ENCODE measurements at regions not wholly inside any gene's neighbourhood (a gene's known extent, or its start where the extent isn't known, plus 50 kb on each side); places are given as distances from the start of the nearest gene placed in this dataset.

GRCh38 chr7:89914711-89915110, 239.6 kb upstream of the STEAP1 start:
- no peak for ATAC-seq
- WGBS (ENCODE audit: insufficient coverage, low coverage, missing lambda C conversion rate) = 0% methylated on average over 2 of the region's 2 CpGs
- TF ChIP-seq, protein P1, sequence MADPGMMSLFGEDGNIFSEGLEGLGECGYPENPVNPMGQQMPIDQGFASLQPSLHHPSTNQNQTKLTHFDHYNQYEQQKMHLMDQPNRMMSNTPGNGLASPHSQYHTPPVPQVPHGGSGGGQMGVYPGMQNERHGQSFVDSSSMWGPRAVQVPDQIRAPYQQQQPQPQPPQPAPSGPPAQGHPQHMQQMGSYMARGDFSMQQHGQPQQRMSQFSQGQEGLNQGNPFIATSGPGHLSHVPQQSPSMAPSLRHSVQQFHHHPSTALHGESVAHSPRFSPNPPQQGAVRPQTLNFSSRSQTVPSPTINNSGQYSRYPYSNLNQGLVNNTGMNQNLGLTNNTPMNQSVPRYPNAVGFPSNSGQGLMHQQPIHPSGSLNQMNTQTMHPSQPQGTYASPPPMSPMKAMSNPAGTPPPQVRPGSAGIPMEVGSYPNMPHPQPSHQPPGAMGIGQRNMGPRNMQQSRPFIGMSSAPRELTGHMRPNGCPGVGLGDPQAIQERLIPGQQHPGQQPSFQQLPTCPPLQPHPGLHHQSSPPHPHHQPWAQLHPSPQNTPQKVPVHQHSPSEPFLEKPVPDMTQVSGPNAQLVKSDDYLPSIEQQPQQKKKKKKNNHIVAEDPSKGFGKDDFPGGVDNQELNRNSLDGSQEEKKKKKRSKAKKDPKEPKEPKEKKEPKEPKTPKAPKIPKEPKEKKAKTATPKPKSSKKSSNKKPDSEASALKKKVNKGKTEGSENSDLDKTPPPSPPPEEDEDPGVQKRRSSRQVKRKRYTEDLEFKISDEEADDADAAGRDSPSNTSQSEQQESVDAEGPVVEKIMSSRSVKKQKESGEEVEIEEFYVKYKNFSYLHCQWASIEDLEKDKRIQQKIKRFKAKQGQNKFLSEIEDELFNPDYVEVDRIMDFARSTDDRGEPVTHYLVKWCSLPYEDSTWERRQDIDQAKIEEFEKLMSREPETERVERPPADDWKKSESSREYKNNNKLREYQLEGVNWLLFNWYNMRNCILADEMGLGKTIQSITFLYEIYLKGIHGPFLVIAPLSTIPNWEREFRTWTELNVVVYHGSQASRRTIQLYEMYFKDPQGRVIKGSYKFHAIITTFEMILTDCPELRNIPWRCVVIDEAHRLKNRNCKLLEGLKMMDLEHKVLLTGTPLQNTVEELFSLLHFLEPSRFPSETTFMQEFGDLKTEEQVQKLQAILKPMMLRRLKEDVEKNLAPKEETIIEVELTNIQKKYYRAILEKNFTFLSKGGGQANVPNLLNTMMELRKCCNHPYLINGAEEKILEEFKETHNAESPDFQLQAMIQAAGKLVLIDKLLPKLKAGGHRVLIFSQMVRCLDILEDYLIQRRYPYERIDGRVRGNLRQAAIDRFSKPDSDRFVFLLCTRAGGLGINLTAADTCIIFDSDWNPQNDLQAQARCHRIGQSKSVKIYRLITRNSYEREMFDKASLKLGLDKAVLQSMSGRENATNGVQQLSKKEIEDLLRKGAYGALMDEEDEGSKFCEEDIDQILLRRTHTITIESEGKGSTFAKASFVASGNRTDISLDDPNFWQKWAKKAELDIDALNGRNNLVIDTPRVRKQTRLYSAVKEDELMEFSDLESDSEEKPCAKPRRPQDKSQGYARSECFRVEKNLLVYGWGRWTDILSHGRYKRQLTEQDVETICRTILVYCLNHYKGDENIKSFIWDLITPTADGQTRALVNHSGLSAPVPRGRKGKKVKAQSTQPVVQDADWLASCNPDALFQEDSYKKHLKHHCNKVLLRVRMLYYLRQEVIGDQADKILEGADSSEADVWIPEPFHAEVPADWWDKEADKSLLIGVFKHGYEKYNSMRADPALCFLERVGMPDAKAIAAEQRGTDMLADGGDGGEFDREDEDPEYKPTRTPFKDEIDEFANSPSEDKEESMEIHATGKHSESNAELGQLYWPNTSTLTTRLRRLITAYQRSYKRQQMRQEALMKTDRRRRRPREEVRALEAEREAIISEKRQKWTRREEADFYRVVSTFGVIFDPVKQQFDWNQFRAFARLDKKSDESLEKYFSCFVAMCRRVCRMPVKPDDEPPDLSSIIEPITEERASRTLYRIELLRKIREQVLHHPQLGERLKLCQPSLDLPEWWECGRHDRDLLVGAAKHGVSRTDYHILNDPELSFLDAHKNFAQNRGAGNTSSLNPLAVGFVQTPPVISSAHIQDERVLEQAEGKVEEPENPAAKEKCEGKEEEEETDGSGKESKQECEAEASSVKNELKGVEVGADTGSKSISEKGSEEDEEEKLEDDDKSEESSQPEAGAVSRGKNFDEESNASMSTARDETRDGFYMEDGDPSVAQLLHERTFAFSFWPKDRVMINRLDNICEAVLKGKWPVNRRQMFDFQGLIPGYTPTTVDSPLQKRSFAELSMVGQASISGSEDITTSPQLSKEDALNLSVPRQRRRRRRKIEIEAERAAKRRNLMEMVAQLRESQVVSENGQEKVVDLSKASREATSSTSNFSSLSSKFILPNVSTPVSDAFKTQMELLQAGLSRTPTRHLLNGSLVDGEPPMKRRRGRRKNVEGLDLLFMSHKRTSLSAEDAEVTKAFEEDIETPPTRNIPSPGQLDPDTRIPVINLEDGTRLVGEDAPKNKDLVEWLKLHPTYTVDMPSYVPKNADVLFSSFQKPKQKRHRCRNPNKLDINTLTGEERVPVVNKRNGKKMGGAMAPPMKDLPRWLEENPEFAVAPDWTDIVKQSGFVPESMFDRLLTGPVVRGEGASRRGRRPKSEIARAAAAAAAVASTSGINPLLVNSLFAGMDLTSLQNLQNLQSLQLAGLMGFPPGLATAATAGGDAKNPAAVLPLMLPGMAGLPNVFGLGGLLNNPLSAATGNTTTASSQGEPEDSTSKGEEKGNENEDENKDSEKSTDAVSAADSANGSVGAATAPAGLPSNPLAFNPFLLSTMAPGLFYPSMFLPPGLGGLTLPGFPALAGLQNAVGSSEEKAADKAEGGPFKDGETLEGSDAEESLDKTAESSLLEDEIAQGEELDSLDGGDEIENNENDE (IDR thresholded peaks at IDR 0.05; ENCODE audit: low read depth, low read length) = no peak
- no peak for TF ChIP-seq ZNF224 (CRISPR knock-in tag; IDR thresholded peaks at IDR 0.05)
- no peak for TF ChIP-seq SMAD2 (IDR thresholded peaks at IDR 0.05; ENCODE audit: low read depth, low read length)
- TF ChIP-seq, protein P2, sequence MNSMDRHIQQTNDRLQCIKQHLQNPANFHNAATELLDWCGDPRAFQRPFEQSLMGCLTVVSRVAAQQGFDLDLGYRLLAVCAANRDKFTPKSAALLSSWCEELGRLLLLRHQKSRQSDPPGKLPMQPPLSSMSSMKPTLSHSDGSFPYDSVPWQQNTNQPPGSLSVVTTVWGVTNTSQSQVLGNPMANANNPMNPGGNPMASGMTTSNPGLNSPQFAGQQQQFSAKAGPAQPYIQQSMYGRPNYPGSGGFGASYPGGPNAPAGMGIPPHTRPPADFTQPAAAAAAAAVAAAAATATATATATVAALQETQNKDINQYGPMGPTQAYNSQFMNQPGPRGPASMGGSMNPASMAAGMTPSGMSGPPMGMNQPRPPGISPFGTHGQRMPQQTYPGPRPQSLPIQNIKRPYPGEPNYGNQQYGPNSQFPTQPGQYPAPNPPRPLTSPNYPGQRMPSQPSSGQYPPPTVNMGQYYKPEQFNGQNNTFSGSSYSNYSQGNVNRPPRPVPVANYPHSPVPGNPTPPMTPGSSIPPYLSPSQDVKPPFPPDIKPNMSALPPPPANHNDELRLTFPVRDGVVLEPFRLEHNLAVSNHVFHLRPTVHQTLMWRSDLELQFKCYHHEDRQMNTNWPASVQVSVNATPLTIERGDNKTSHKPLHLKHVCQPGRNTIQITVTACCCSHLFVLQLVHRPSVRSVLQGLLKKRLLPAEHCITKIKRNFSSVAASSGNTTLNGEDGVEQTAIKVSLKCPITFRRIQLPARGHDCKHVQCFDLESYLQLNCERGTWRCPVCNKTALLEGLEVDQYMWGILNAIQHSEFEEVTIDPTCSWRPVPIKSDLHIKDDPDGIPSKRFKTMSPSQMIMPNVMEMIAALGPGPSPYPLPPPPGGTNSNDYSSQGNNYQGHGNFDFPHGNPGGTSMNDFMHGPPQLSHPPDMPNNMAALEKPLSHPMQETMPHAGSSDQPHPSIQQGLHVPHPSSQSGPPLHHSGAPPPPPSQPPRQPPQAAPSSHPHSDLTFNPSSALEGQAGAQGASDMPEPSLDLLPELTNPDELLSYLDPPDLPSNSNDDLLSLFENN (IDR thresholded peaks at IDR 0.05; ENCODE audit: low read depth in 2 of 2, low read length in 2 of 2) = no peak
- TF ChIP-seq HNRNPLL (IDR thresholded peaks at IDR 0.05; ENCODE audit: low read depth, low read length, poor library complexity, severe bottlenecking) = no peak

More at GRCh38 chr7:89914711-89915110, 239.6 kb upstream of the STEAP1 start:
- H3K9me3 ChIP-seq (replicated peaks; ENCODE audit: control insufficient read depth, insufficient read depth, low read depth, low read length) = no peaks in the 10 kb centered on the region
- ChIA-PET POLR2A (interaction anchor here (0.6 kb wide), 1 partner anchor 24 kb away, joined by 3 read pairs; no protein-coding TSS in a partner anchor), CTCF (ENCODE audit: low intra/inter-chr PET ratio) (no interaction called here)
- H3K27me3 ChIP-seq (ENCODE audit: control insufficient read depth in 2 of 2, insufficient read depth in 2 of 2, low read length in 2 of 2) = no peaks in the 10 kb centered on the region
- H3K27ac ChIP-seq (ENCODE audit: extremely low read depth, low read depth, low read length) = no peak overlapping the region
- H3K4me3 ChIP-seq = no peak overlapping the region
- no TSS peak for BruUV-seq (replicated peaks)
- no peak overlapping the region for H3K4me2 ChIP-seq (ENCODE audit: insufficient read depth, low read length)
- H3K9me1 ChIP-seq (ENCODE audit: control insufficient read depth, insufficient read depth, low read length) = no peaks in the 10 kb centered on the region
- intact Hi-C loops (cut with micrococcal nuclease) = no loop called here
- DNase-seq (ENCODE audit: extremely low read depth in 1 of 4, low spot score in 3 of 4) (no peak), FAIRE-seq (no peak)
- H3K4me1 ChIP-seq (replicated peaks in 1 of 2; ENCODE audit: control insufficient read depth in 2 of 2, insufficient read depth in 2 of 2, low read length in 2 of 2) = no peaks in the 10 kb centered on the region
- H3K36me3 ChIP-seq (ENCODE audit: control insufficient read depth, insufficient read depth, low read length) = no peaks in the 10 kb centered on the region
- H2AFZ ChIP-seq (ENCODE audit: low read depth, low read length) = no peak overlapping the region
- in situ Hi-C loops (cut with MboI) = no loop called here
- no peak overlapping the region for H3K9ac ChIP-seq (ENCODE audit: insufficient read depth in 1 of 2, low read depth in 2 of 2, low read length in 2 of 2)
- H4K20me1 ChIP-seq (replicated peaks; ENCODE audit: control insufficient read depth, insufficient read depth, low read length) = no peaks in the 10 kb centered on the region
- H3K79me2 ChIP-seq (ENCODE audit: control insufficient read depth, insufficient read depth, low read length) = no peaks in the 10 kb centered on the region

All from K562 (cell line).